H1 (cell line): ENCODE measurements at regions not wholly inside any gene's neighbourhood (a gene's known extent, or its start where the extent isn't known, plus 50 kb on each side); places are given as distances from the start of the nearest gene placed in this dataset.

Source experiments
- CTCF ChIA-PET: fragments of 300-600 bp; sonication (Branson Sonifier 250); formaldehyde crosslinking; loops from one replicate; lab custom pipeline; 2021; ENCODE audit not compliant: partially characterized antibody; lab: Charles Lee
- POLR2A ChIA-PET: fragments of 300-600 bp; sonication (Branson Sonifier 250); formaldehyde crosslinking; loops from one replicate; lab custom pipeline; 2021; ENCODE audit warnings: inconsistent platforms; ENCODE audit not compliant: partially characterized antibody; lab: Charles Lee
- DNase-seq, 2 experiments: peaks; one replicate each; pipeline versions ENCODE4 v3.0.0 to v3.0.0-alpha.2; 2010 to 2022; ENCODE audit warnings: low spot score in 2 of 2, low read depth in 1 of 2, mixed read lengths in 1 of 2
- FAIRE-seq: peaks from 2 replicates; lab custom pipeline; 2011; peaks lifted over from hg19 to GRCh38; lab: Jason Lieb, UNC
- H2AFZ ChIP-seq: 2 replicates; pipeline ENCODE4 v1.8.1; 2012; ENCODE audit warnings: low read length, inconsistent platforms
- H2AK5ac ChIP-seq: 2 replicates; pipeline ENCODE4 v1.6.1; 2013; ENCODE audit warnings: low read depth, low read length
- H2BK120ac ChIP-seq: replicated peaks from 2 replicates; pipeline ENCODE3; 2013; ENCODE audit warnings: low read depth, low read length, inconsistent platforms
- H2BK12ac ChIP-seq: 2 replicates; pipeline ENCODE4 v1.6.1; 2013; ENCODE audit warnings: low read depth, low read length
- H2BK15ac ChIP-seq: 2 replicates; pipeline ENCODE4 v1.6.1; 2013; ENCODE audit warnings: low read length
- H2BK20ac ChIP-seq: 2 replicates; pipeline ENCODE4 v1.6.1; 2013; ENCODE audit warnings: low read length
- H2BK5ac ChIP-seq: 2 replicates; pipeline ENCODE4 v1.6.1; 2013; ENCODE audit warnings: low read depth, low read length
- H3K14ac ChIP-seq: 2 replicates; pipeline ENCODE4 v1.6.1; 2013; ENCODE audit warnings: inconsistent platforms; ENCODE audit not compliant: insufficient read length
- H3K18ac ChIP-seq: 2 replicates; pipeline ENCODE4 v1.6.1; 2013; ENCODE audit warnings: low read length; ENCODE audit errors: extremely low read depth
- H3K23ac ChIP-seq: 2 replicates; pipeline ENCODE4 v1.6.1; 2013; ENCODE audit warnings: inconsistent platforms; ENCODE audit not compliant: insufficient read length
- H3K23me2 ChIP-seq: 2 replicates; pipeline ENCODE4 v1.6.1; 2013; ENCODE audit warnings: low read depth, low read length
- H3K27ac ChIP-seq: 2 replicates; pipeline ENCODE4 v1.6.1; 2011; ENCODE audit warnings: low read depth, low read length, inconsistent platforms
- H3K27me3 ChIP-seq, 4 experiments: replicated peaks in 1 of 4; 1 replicate in 1 of 4; 2 replicates in 3 of 4; pipeline versions ENCODE4 v1.6.1 to v1.8.1; 2011 to 2013; ENCODE audit warnings: low read length in 3 of 4, mild to moderate bottlenecking in 3 of 4, inconsistent platforms in 2 of 4, mixed read lengths in 2 of 4, moderate library complexity in 1 of 4; ENCODE audit not compliant: control insufficient read depth in 3 of 4, insufficient read depth in 3 of 4; ENCODE audit errors: extremely low read depth in 1 of 4
- H3K36me3 ChIP-seq, 4 experiments: 2 replicates each; pipeline versions ENCODE4 v1.6.1 to v1.8.1; 2011 to 2013; ENCODE audit warnings: mild to moderate bottlenecking in 4 of 4, low read length in 3 of 4, moderate library complexity in 2 of 4, control low read depth in 1 of 4, inconsistent platforms in 1 of 4; ENCODE audit not compliant: insufficient read depth in 4 of 4, control insufficient read depth in 2 of 4
- H3K4ac ChIP-seq: replicated peaks from 2 replicates; pipeline ENCODE3; 2013; ENCODE audit warnings: low read length, low read depth, mixed read lengths, inconsistent platforms; ENCODE audit not compliant: insufficient read length
- H3K4me1 ChIP-seq, 4 experiments: replicated peaks in 1 of 4; 1 replicate in 1 of 4; 2 replicates in 3 of 4; pipeline versions ENCODE4 v1.6.1 to v1.8.1; 2011 to 2013; ENCODE audit warnings: low read length in 3 of 4, inconsistent platforms in 2 of 4, mixed read lengths in 1 of 4; ENCODE audit not compliant: insufficient read depth in 4 of 4, control insufficient read depth in 3 of 4
- H3K4me2 ChIP-seq, 2 experiments: 2 replicates each; pipeline versions ENCODE4 v1.6.1 to v1.8.1; 2011 to 2013; ENCODE audit warnings: low read depth in 2 of 2, low read length in 2 of 2, control low read depth in 1 of 2, inconsistent platforms in 1 of 2, mild to moderate bottlenecking in 1 of 2; ENCODE audit not compliant: insufficient read depth in 1 of 2
- H3K4me3 ChIP-seq, 4 experiments: fragments of 200-600, 300-600 bp in 1 of 4; sonication (generic), shearing (Covaris generic), sonication (Bioruptor Twin) in 1 of 4; 2 replicates each; pipeline versions ENCODE4 v1.5.1 to v1.8.1; 2011 to 2016; ENCODE audit warnings: low read length in 4 of 4, low read depth in 3 of 4, control low read depth in 2 of 4, inconsistent platforms in 2 of 4, mild to moderate bottlenecking in 2 of 4, mixed read lengths in 1 of 4, moderate library complexity in 1 of 4; ENCODE audit not compliant: insufficient read depth in 2 of 4; ENCODE audit errors: extremely low read depth in 1 of 4
- H3K56ac ChIP-seq: replicated peaks from 2 replicates; pipeline ENCODE3; 2013; ENCODE audit warnings: low read depth, mild to moderate bottlenecking, mixed read lengths, low read length, inconsistent platforms; ENCODE audit not compliant: insufficient read length
- H3K79me1 ChIP-seq: 2 replicates; pipeline ENCODE4 v1.6.1; 2013; ENCODE audit warnings: low read depth, low read length, control low read depth
- H3K79me2 ChIP-seq, 2 experiments: 2 replicates each; pipeline versions ENCODE4 v1.6.1 to v1.8.1; 2012 to 2013; ENCODE audit warnings: low read length in 2 of 2, mild to moderate bottlenecking in 2 of 2, inconsistent platforms in 1 of 2; ENCODE audit not compliant: insufficient read depth in 2 of 2, control insufficient read depth in 1 of 2
- H3K9ac ChIP-seq, 4 experiments: replicated peaks in 1 of 4; 1 replicate in 1 of 4; 2 replicates in 3 of 4; pipeline versions ENCODE4 v1.6.1 to v1.8.1; 2011 to 2013; ENCODE audit warnings: low read depth in 3 of 4, low read length in 3 of 4, control low read depth in 2 of 4, mild to moderate bottlenecking in 2 of 4, moderate library complexity in 2 of 4, inconsistent platforms in 1 of 4; ENCODE audit errors: extremely low read depth in 1 of 4
- H3K9me3 ChIP-seq, 2 experiments: 2 replicates each; pipeline versions ENCODE4 v1.6.1 to v1.8.1; 2012 to 2013; ENCODE audit warnings: mild to moderate bottlenecking in 2 of 2, moderate library complexity in 2 of 2, control low read depth in 1 of 2, inconsistent platforms in 1 of 2, low read depth in 1 of 2, low read length in 1 of 2, mixed read lengths in 1 of 2; ENCODE audit not compliant: insufficient read depth in 2 of 2
- H4K20me1 ChIP-seq, 2 experiments: replicated peaks in 1 of 2; 2 replicates each; pipeline versions ENCODE3 to v1.8.1; 2011 to 2013; ENCODE audit warnings: inconsistent platforms in 2 of 2, low read length in 2 of 2, mild to moderate bottlenecking in 1 of 2; ENCODE audit not compliant: insufficient read depth in 2 of 2, control insufficient read depth in 1 of 2
- H4K5ac ChIP-seq: 2 replicates; pipeline ENCODE4 v1.6.1; 2013; ENCODE audit warnings: low read length, low read depth, mixed read lengths, inconsistent platforms; ENCODE audit not compliant: insufficient read length
- H4K8ac ChIP-seq: 2 replicates; pipeline ENCODE4 v1.8.0; 2013; ENCODE audit warnings: mild to moderate bottlenecking, moderate library complexity, low read length, inconsistent platforms; ENCODE audit not compliant: insufficient read depth; ENCODE audit errors: extremely low read depth
- H4K91ac ChIP-seq: replicated peaks from 2 replicates; pipeline ENCODE3; 2013; ENCODE audit warnings: low read length, mixed read lengths, inconsistent platforms; ENCODE audit not compliant: insufficient read length
- BRCA1 ChIP-seq: IDR thresholded peaks from 2 replicates; pipeline ENCODE4 v1.6.1; 2012; ENCODE audit warnings: low read depth, low read length, improper control_type of control experiment
- E2F6 ChIP-seq: IDR thresholded peaks from 2 replicates; pipeline ENCODE4 v1.6.1; 2012; ENCODE audit warnings: inconsistent platforms
- HDAC6 ChIP-seq: IDR thresholded peaks from one replicate; pipeline ENCODE4 v1.7.1; 2012; ENCODE audit warnings: low read depth, mild to moderate bottlenecking, inconsistent platforms, low read length, moderate library complexity
- KDM5A ChIP-seq: fragments of 200-600 bp; IDR thresholded peaks from 2 replicates; pipeline ENCODE4 v1.7.1; 2012; ENCODE audit warnings: mild to moderate bottlenecking, low read length, inconsistent platforms, mixed read lengths
- NANOG ChIP-seq: IDR thresholded peaks from 2 replicates; pipeline ENCODE4 v1.6.1; 2011; ENCODE audit warnings: low read length, low read depth, mild to moderate bottlenecking, inconsistent platforms; ENCODE audit not compliant: insufficient read depth, poor library complexity, severe bottlenecking
- NRF1 ChIP-seq: IDR thresholded peaks from 2 replicates; pipeline ENCODE4 v1.6.1; 2011; ENCODE audit warnings: mild to moderate bottlenecking, low read depth, low read length, improper control_type of control experiment
- RFX5 ChIP-seq: IDR thresholded peaks from 2 replicates; pipeline ENCODE4 v1.6.1; 2011; ENCODE audit warnings: low read depth, low read length, improper control_type of control experiment, borderline replicate concordance
- SAP30 ChIP-seq: fragments of 300-600 bp; sonication (generic); IDR thresholded peaks from 2 replicates; pipeline ENCODE4 v1.7.1; 2012; ENCODE audit warnings: low read length, moderate library complexity, mild to moderate bottlenecking, inconsistent platforms; ENCODE audit not compliant: insufficient read depth, insufficient replicate concordance
- SP4 ChIP-seq: IDR thresholded peaks from 2 replicates; pipeline ENCODE4 v1.6.1; 2012; ENCODE audit warnings: low read length, inconsistent platforms
- SUZ12 ChIP-seq: fragments of 200-600 bp; sonication (generic); IDR thresholded peaks from 2 replicates; pipeline ENCODE4 v1.6.1; 2012; ENCODE audit warnings: mild to moderate bottlenecking, inconsistent platforms, low read length, moderate library complexity, mixed read lengths
- WGBS, 2 experiments: shearing (Covaris generic) in 1 of 2; methylation state at CpG; one replicate each; pipeline versions ENCODE4 v1.1.6 to v1.1.7; 2013 to 2015; ENCODE audit warnings: low lambda C conversion rate in 2 of 2, mixed read lengths in 2 of 2, inconsistent platforms in 1 of 2, low coverage in 1 of 2, missing lambda C conversion rate in 1 of 2; ENCODE audit not compliant: insufficient replicate concordance in 2 of 2, insufficient coverage in 1 of 2, insufficient read length in 1 of 2; ENCODE audit errors: extremely low coverage in 1 of 2, missing lambda C conversion rate in 1 of 2; 5-methylcytosine and 5-hydroxymethylcytosine counted together

DNA sequence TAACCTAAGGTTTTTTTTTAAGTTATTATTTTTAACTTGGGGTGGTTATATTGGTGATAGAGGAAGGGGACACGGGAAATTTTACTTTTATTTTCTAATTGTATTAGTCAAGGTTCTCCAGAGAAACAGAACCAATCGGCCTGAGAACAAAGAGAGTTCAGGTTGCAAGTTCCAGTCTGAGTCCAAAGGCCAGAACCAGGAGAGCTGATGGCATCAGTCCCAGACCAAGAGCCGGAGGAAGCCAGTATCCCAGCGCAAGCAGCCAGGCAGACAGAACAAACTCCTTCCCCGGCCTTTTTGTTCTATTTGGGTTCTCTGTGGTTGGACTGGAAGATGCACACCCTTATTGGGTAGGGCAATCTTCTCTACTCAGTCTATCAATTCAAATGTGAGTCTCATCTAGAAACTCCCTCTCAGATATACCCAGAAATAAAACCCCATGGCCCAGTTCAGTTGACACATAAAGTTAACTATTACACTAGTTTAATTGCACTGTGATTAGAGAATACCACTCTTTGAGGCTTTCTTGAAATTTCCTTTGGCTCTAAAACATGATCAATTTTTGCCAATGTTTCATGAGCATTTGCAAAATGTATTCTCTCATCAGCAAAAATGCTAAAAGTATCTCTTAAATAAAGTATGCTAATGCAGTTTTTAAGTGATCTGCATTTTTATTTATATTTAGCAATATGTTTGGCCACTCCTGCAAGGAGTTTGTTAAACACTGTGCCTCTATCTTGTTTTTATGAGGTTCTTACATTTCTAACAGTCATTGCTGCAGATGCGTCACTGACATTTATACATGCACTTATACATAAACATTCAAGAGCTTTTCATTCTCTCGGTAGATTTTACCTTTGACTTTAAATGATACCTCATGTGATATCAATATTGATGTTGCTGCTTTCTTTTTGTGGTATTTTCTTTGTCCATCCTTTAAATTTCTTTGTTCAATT is 103.2 kb upstream of the SSTR4 start:
- Histone ChIP-seq H4K8ac (no peak overlapping the region), H3K18ac (no peak overlapping the region), H3K4me1 (no peaks in the 10 kb centered on the region), H3K23ac (no peak overlapping the region), H2BK15ac (no peak overlapping the region), H3K4me2 (no peak overlapping the region), H2BK120ac (no peak overlapping the region), H4K91ac (no peak overlapping the region), H3K56ac (no peak overlapping the region), H3K79me1 (no peaks in the 10 kb centered on the region), H3K4ac (no peak overlapping the region), H2AFZ (no peak overlapping the region), H4K20me1 (no peaks in the 10 kb centered on the region), H2AK5ac (no peak overlapping the region), H3K14ac (no peak overlapping the region), H3K27ac (no peak overlapping the region), H2BK5ac (no peak overlapping the region), H3K23me2 (no peaks in the 10 kb centered on the region), H3K36me3 (no peaks in the 10 kb centered on the region), H3K79me2 (no peaks in the 10 kb centered on the region), H4K5ac (no peak overlapping the region), H2BK12ac (no peak overlapping the region), H2BK20ac (no peak overlapping the region), H3K27me3 (no peaks in the 10 kb centered on the region), H3K9ac (no peak overlapping the region), H3K4me3 (no peak overlapping the region), H3K9me3 (no peaks in the 10 kb centered on the region)
- no peak for FAIRE-seq
- CTCF ChIA-PET = interaction anchor here (2.2 kb wide), 1 partner anchor 22 kb away, joined by 5 read pairs; no protein-coding TSS in a partner anchor
- POLR2A ChIA-PET = no interaction called here
- DNase-seq = no peak
- WGBS, 2 experiments = 88% methylated on average over 7 of the region's 7 CpGs; no CpG with 5 or more reads in 1 of the 2 experiments
- TF ChIP-seq NANOG = no peak
- TF ChIP-seq NRF1 = no peak
- no peak for TF ChIP-seq RFX5
- TF ChIP-seq SUZ12 = no peak
- no peak for TF ChIP-seq BRCA1
- no peak for TF ChIP-seq KDM5A
- no peak for TF ChIP-seq SAP30
- TF ChIP-seq HDAC6 = no peak
- no peak for TF ChIP-seq E2F6
- TF ChIP-seq SP4 = no peak
